Mammary epithelial cell (primary cell): ENCODE measurements at regions not wholly inside any gene's neighbourhood (a gene's known extent, or its start where the extent isn't known, plus 50 kb on each side); places are given as distances from the start of the nearest gene placed in this dataset.

ENCODE experiments used
- EZH2 ChIP-seq: IDR thresholded peaks from 2 replicates; pipeline ENCODE4 v1.6.1; 2012; ENCODE audit warnings: low read length, inconsistent platforms, borderline replicate concordance
- TF ChIP-seq, protein P1 (sequence below), 2 donors: IDR thresholded peaks in 1 of 2; conservative IDR thresholded peaks in 1 of 2; 2 replicates each; pipeline ENCODE4 v1.5.1; 2011 to 2012; ENCODE audit warnings: inconsistent platforms in 2 of 2, low read length in 2 of 2, mild to moderate bottlenecking in 2 of 2, control low read depth in 1 of 2, low read depth in 1 of 2; ENCODE audit not compliant: insufficient read depth in 1 of 2; ENCODE audit errors: extremely low read depth in 1 of 2

DNA sequence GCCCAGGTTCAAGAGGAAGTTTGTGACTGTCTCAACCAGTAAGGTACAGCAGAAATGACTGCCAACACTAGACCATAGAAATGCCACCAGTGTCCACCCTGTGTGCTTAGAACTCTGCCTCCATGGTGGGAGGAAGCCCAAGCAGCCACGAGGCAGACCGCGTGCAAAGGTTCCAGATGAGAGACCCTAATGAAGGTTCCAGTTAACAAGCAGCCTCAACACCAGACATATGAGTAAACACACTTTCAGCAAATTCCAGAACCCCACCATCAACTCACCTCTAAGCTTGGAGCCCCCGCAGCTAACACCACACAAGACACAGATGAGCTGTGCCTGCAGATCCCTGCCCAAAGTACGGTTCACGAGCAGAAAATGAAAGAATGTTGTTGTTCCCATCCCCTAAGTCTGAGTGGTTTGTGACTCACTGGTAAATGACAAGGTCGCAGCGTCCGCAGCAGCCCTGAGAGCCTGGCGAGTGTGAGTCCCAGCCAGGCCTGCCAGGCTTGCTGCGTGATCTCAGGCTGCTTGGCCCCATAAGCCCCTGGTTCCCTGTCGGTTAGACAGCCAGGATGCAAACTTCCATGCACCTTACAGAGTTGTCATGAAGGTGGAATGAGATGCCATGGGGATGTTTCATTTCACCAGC is 193.7 kb downstream of the C16orf95 start:
- TF ChIP-seq, protein P1, sequence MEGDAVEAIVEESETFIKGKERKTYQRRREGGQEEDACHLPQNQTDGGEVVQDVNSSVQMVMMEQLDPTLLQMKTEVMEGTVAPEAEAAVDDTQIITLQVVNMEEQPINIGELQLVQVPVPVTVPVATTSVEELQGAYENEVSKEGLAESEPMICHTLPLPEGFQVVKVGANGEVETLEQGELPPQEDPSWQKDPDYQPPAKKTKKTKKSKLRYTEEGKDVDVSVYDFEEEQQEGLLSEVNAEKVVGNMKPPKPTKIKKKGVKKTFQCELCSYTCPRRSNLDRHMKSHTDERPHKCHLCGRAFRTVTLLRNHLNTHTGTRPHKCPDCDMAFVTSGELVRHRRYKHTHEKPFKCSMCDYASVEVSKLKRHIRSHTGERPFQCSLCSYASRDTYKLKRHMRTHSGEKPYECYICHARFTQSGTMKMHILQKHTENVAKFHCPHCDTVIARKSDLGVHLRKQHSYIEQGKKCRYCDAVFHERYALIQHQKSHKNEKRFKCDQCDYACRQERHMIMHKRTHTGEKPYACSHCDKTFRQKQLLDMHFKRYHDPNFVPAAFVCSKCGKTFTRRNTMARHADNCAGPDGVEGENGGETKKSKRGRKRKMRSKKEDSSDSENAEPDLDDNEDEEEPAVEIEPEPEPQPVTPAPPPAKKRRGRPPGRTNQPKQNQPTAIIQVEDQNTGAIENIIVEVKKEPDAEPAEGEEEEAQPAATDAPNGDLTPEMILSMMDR (conservative IDR thresholded peaks at IDR 0.05 in 1 of 2, IDR thresholded peaks at IDR 0.05 in 1 of 2; ENCODE audit: extremely low read depth in 1 of 2, insufficient read depth in 1 of 2, low read depth in 1 of 2, low read length in 2 of 2) = no peak
- TF ChIP-seq EZH2 = no peak
